SK-N-SH (cell line): ENCODE measurements at regions not wholly inside any gene's neighbourhood (a gene's known extent, or its start where the extent isn't known, plus 50 kb on each side); places are given as distances from the start of the nearest gene placed in this dataset.

Experiments used
- CTCF ChIA-PET: fragments of 300-600, 350-600 bp; formaldehyde crosslinking; extraction: SDS; loops from one replicate; lab custom pipeline; 2021; lab: Yijun Ruan, JAX
- POLR2A ChIA-PET: fragments of 350-600 bp; sonication (Branson Sonifier 250); formaldehyde crosslinking; extraction: SDS; loops from one replicate; lab custom pipeline; 2020; ENCODE audit warnings: antibody characterized with exemption, inconsistent platforms; lab: Yijun Ruan, JAX
- DNase-seq: peaks from one replicate; pipeline ENCODE4 v3.0.0; 2012
- H2AFZ ChIP-seq: fragments of 200-600 bp; sonication (generic); 2 replicates; pipeline ENCODE4 v1.8.1; 2016; ENCODE audit warnings: antibody characterized with exemption, mild to moderate bottlenecking, low read depth
- H3F3A ChIP-seq: fragments of 200-600 bp; sonication (generic); replicated peaks from 2 replicates; pipeline ENCODE3; 2016; ENCODE audit warnings: antibody characterized with exemption, mild to moderate bottlenecking; ENCODE audit not compliant: insufficient read depth
- H3K27ac ChIP-seq, 2 experiments: fragments of 200-500 bp in 1 of 2; fragments of 200-600 bp in 1 of 2; sonication (Bioruptor generic) in 1 of 2; sonication (generic), shearing (Covaris generic) in 1 of 2; 2 replicates each; pipeline versions ENCODE4 v1.5.1 to v1.6.1; 2014 to 2016; ENCODE audit warnings: low read depth in 2 of 2, inconsistent platforms in 1 of 2, low read length in 1 of 2, mild to moderate bottlenecking in 1 of 2, mixed read lengths in 1 of 2
- H3K27me3 ChIP-seq: fragments of 200-600 bp; sonication (generic), shearing (Covaris generic); 2 replicates; pipeline ENCODE4 v1.6.1; 2016; ENCODE audit warnings: mixed run types; ENCODE audit not compliant: insufficient read depth
- H3K36me3 ChIP-seq, 2 experiments: fragments of 200-500 bp in 1 of 2; fragments of 200-600 bp in 1 of 2; sonication (Bioruptor generic) in 1 of 2; sonication (generic) in 1 of 2; replicated peaks in 1 of 2; 2 replicates each; pipeline versions ENCODE3 to v1.5.1; 2014 to 2016; ENCODE audit warnings: low read length in 1 of 2, mild to moderate bottlenecking in 1 of 2; ENCODE audit not compliant: insufficient read depth in 2 of 2, control insufficient read depth in 1 of 2
- H3K4me1 ChIP-seq, 2 experiments: fragments of 200-500 bp in 1 of 2; fragments of 200-600 bp in 1 of 2; sonication (Bioruptor generic) in 1 of 2; sonication (generic), shearing (Covaris generic) in 1 of 2; 2 replicates each; pipeline versions ENCODE4 v1.5.1 to v1.6.1; 2014 to 2016; ENCODE audit warnings: low read depth in 1 of 2, low read length in 1 of 2, mixed run types in 1 of 2; ENCODE audit not compliant: insufficient read depth in 2 of 2, control insufficient read depth in 1 of 2
- H3K4me2 ChIP-seq: fragments of 200-600 bp; sonication (generic), shearing (Covaris generic); 2 replicates; pipeline ENCODE4 v1.6.1; 2017; ENCODE audit warnings: mixed run types
- H3K4me3 ChIP-seq, 2 experiments: fragments of 200-500 bp in 1 of 2; fragments of 200-600 bp in 1 of 2; sonication (Bioruptor generic) in 1 of 2; sonication (generic), shearing (Covaris generic) in 1 of 2; 2 replicates each; pipeline versions ENCODE4 v1.5.1 to v1.8.1; 2014 to 2016; ENCODE audit warnings: low read depth in 2 of 2, inconsistent platforms in 1 of 2, low read length in 1 of 2, mild to moderate bottlenecking in 1 of 2, mixed read lengths in 1 of 2, moderate library complexity in 1 of 2
- H3K79me2 ChIP-seq: fragments of 200-600 bp; sonication (generic); 2 replicates; pipeline ENCODE4 v1.8.1; 2017; ENCODE audit warnings: mild to moderate bottlenecking; ENCODE audit not compliant: insufficient read depth
- H3K9ac ChIP-seq: fragments of 200-600 bp; sonication (generic); 2 replicates; pipeline ENCODE4 v1.6.1; 2017; ENCODE audit warnings: mixed run types
- H3K9me2 ChIP-seq: fragments of 200-600 bp; sonication (generic); 2 replicates; pipeline ENCODE4 v1.6.1; 2017; ENCODE audit warnings: mixed run types
- H3K9me3 ChIP-seq: fragments of 200-600 bp; sonication (generic); 2 replicates; pipeline ENCODE4 v1.6.1; 2017; ENCODE audit warnings: mixed run types, mild to moderate bottlenecking, moderate library complexity
- H4K20me1 ChIP-seq: fragments of 200-600 bp; sonication (generic); 2 replicates; pipeline ENCODE4 v1.6.1; 2017; ENCODE audit warnings: mild to moderate bottlenecking, mixed run types; ENCODE audit not compliant: insufficient read depth
- EZH2phosphoT487 ChIP-seq: fragments of 200-600 bp; sonication (generic); IDR thresholded peaks from 2 replicates; pipeline ENCODE4 v1.6.1; 2017; ENCODE audit warnings: low read depth, mixed run types, mild to moderate bottlenecking, antibody characterized with exemption, moderate library complexity, borderline replicate concordance
- FOSL2 ChIP-seq: IDR thresholded peaks from 2 replicates; pipeline ENCODE4 v1.4.0; 2012; ENCODE audit warnings: low read depth, mild to moderate bottlenecking, moderate library complexity, borderline replicate concordance
- FOXJ3 ChIP-seq: sonication (generic); formaldehyde crosslinking; IDR thresholded peaks from 2 replicates; pipeline ENCODE4 v1.5.1; 2020; ENCODE audit warnings: mild to moderate bottlenecking, missing genetic modification reagents
- MEF2A ChIP-seq: IDR thresholded peaks from 2 replicates; pipeline ENCODE4 v1.4.0; 2012; ENCODE audit warnings: low read depth, borderline replicate concordance
- RAD21 ChIP-seq: IDR thresholded peaks from 2 replicates; pipeline ENCODE4 v1.6.1; 2012; ENCODE audit warnings: mild to moderate bottlenecking, low read length
- RCOR1 ChIP-seq: fragments of 150-350 bp; IDR thresholded peaks from 2 replicates; pipeline ENCODE4 v1.6.1; 2017; ENCODE audit warnings: antibody characterized with exemption, low read length
- RFX5 ChIP-seq: IDR thresholded peaks from 2 replicates; pipeline ENCODE4 v1.6.1; 2012; ENCODE audit warnings: mild to moderate bottlenecking, improper control_type of control experiment, low read length
- SIN3A ChIP-seq: IDR thresholded peaks from 2 replicates; pipeline ENCODE4 v1.6.1; 2012; ENCODE audit warnings: low read depth, mild to moderate bottlenecking, low read length, moderate library complexity, borderline replicate concordance
- TCF12 ChIP-seq: IDR thresholded peaks from 2 replicates; pipeline ENCODE4 v1.4.0; 2012
- USF2 ChIP-seq: fragments of 150-350 bp; IDR thresholded peaks from 2 replicates; pipeline ENCODE4 v1.6.1; 2017; ENCODE audit warnings: antibody characterized with exemption, low read length, low read depth, borderline replicate concordance
- YY1 ChIP-seq: IDR thresholded peaks from 2 replicates; pipeline ENCODE4 v1.4.0; 2012; ENCODE audit warnings: low read depth, mild to moderate bottlenecking
- WGBS: methylation state at CpG from one replicate; pipeline ENCODE4 v1.1.6; 2017; ENCODE audit warnings: low lambda C conversion rate; 5-methylcytosine and 5-hydroxymethylcytosine counted together

- H3K4me1 ChIP-seq = peaks cover 0 to 13% of the 10 kb centered on the region in 2 experiments; a peak in 2 of 4 replicates
Observed at GRCh38 chr12:69055706-69056105, 122.7 kb upstream of the CPM start.

DNA sequence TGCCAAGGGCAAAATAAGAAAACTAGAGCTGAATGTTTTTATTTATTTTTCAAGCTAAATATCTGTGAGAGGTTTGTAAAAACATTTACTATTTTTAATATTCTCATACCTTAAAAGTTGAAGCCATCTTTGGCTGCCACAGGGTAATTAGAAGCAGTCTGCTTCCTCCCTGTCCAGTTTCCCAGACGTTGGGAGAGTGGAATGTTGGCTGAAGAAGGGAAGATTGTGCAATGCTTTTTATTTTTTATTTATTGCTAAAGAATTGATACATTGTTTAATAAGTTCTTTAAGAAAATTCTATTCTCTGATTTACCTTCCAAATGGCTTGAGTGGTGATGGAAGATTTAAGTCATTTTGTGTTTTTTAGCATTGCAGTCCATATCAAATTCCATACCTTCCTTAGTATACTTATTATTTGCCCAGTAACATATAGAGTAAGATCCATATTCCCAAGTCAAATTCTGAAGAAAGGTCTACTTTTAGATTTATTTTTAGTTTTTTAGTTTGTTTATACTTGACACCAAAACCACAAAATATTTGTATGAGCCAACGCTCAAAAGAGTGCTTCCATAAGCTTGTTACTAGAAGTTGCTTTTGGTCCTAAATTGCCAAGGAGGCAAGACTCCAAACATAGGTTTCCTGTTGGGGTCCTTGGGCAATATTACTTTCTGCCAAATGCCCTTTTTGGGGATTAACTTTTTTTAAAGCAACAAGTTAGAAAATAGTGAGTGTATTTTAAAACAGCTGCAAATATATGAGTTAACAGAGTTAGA lies 124.0 kb upstream of the CPM start:
- 32% methylated on average over 2 of the region's 2 CpGs for WGBS
- peaks cover 13% of the 10 kb centered on the region for H3F3A ChIP-seq
- no peak overlapping the region for H3K4me2 ChIP-seq
- no peaks in the 10 kb centered on the region for H3K79me2 ChIP-seq
- H4K20me1 ChIP-seq = no peaks in the 10 kb centered on the region
- no peak overlapping the region for H3K9ac ChIP-seq
- no peaks in the 10 kb centered on the region for H3K27me3 ChIP-seq
- H3K9me2 ChIP-seq = no peaks in the 10 kb centered on the region
- ChIA-PET POLR2A (no interaction called here), CTCF (no interaction called here)
- H3K9me3 ChIP-seq = no peaks in the 10 kb centered on the region
- no peaks in the 10 kb centered on the region for H3K36me3 ChIP-seq
- H3K27ac ChIP-seq = peak overlapping the region in 1 of 2 experiments; percentile 53; a peak in 2 of 4 replicates
- TF ChIP-seq TCF12 (peak; percentile 41; the same call in 1 of the 2 replicates), RFX5 (no peak)
- no peak for DNase-seq
- H2AFZ ChIP-seq = no peak overlapping the region
- peaks cover 0 to 13% of the 10 kb centered on the region in 2 experiments; a peak in 2 of 4 replicates for H3K4me1 ChIP-seq
- H3K4me3 ChIP-seq = no peak overlapping the region

More at GRCh38 chr12:69055706-69056105, 122.7 kb upstream of the CPM start:
- H3K9me3 ChIP-seq = no peaks in the 10 kb centered on the region
- CTCF ChIA-PET = no interaction called here
- no peaks in the 10 kb centered on the region for H3K79me2 ChIP-seq
- no peak for DNase-seq
- no peak overlapping the region for H3K27ac ChIP-seq
- H3K4me3 ChIP-seq = no peak overlapping the region
- no peak overlapping the region for H2AFZ ChIP-seq
- H3F3A ChIP-seq = peaks cover 13% of the 10 kb centered on the region
- H3K36me3 ChIP-seq = no peaks in the 10 kb centered on the region
- H3K4me2 ChIP-seq = no peak overlapping the region
- H3K9ac ChIP-seq = no peak overlapping the region
- no peaks in the 10 kb centered on the region for H4K20me1 ChIP-seq
- no peaks in the 10 kb centered on the region for H3K9me2 ChIP-seq
- no peak for TF ChIP-seq YY1
- TF ChIP-seq EZH2phosphoT487 = no peak
- no peak for TF ChIP-seq MEF2A
- no peak for TF ChIP-seq RFX5
- no peak for TF ChIP-seq RCOR1
- no peak for TF ChIP-seq FOXJ3 (CRISPR knock-in tag)
- 66% methylated on average over 4 of the region's 4 CpGs for WGBS
- POLR2A ChIA-PET = no interaction called here
- no peaks in the 10 kb centered on the region for H3K27me3 ChIP-seq

DNA sequence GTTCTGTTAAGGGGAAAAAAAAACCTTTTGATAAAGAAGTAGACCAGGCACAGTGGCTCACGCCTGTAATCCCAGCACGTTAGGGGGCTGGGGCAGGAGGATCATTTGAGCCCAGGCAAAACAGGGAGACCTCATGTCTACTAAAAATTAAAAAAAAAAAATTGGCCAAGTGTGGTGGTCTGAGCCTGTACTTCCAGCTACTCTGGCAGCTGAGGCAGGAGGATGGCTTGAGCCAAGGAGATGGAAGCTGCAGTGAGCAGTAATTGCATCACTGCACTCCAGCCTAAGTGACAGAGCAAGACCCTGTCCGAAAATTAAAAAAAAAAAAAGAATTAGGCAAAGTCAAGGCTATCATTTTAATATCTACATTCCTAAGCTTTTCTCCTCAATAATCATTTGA lies 124.8 kb upstream of the CPM start:
- CTCF ChIA-PET = no interaction called here

More for the DNA sequence above, 124.8 kb upstream of the CPM start:
- Histone ChIP-seq H3K4me2 (no peak overlapping the region), H3K79me2 (no peaks in the 10 kb centered on the region), H3K4me1 (peaks cover 0 to 13% of the 10 kb centered on the region in 2 experiments; a peak in 2 of 4 replicates), H3K9me2 (no peaks in the 10 kb centered on the region), H3F3A (peaks cover 13% of the 10 kb centered on the region), H3K27ac (no peak overlapping the region), H3K9me3 (no peaks in the 10 kb centered on the region), H3K36me3 (no peaks in the 10 kb centered on the region), H3K4me3 (no peak overlapping the region), H2AFZ (no peak overlapping the region), H3K9ac (no peak overlapping the region), H4K20me1 (no peaks in the 10 kb centered on the region), H3K27me3 (no peaks in the 10 kb centered on the region)
- DNase-seq = no peak
- POLR2A ChIA-PET = no interaction called here
- 84% methylated on average over 3 of the region's 3 CpGs for WGBS
- TF ChIP-seq SIN3A (no peak), RAD21 (no peak), FOSL2 (no peak), USF2 (no peak)
